Keratinocyte (primary cell): ENCODE measurements at regions not wholly inside any gene's neighbourhood (a gene's known extent, or its start where the extent isn't known, plus 50 kb on each side); places are given as distances from the start of the nearest gene placed in this dataset.

Experiments used
- CTCF ChIP-seq, 3 experiments: IDR thresholded peaks in 1 of 3; conservative IDR thresholded peaks in 1 of 3; optimal IDR thresholded peaks in 1 of 3; 2 replicates in 2 of 3; 3 replicates in 1 of 3; pipeline versions ENCODE3 to v1.5.1; 2011; ENCODE audit warnings: low read length in 3 of 3, mild to moderate bottlenecking in 3 of 3, moderate library complexity in 2 of 3, control low read depth in 1 of 3, inconsistent platforms in 1 of 3; ENCODE audit not compliant: insufficient read depth in 2 of 3; ENCODE audit errors: extremely low read depth in 1 of 3
- EZH2 ChIP-seq: IDR thresholded peaks from one replicate; pipeline ENCODE4 v1.6.1; 2012; ENCODE audit warnings: inconsistent platforms, mild to moderate bottlenecking, low read length, moderate library complexity

DNA sequence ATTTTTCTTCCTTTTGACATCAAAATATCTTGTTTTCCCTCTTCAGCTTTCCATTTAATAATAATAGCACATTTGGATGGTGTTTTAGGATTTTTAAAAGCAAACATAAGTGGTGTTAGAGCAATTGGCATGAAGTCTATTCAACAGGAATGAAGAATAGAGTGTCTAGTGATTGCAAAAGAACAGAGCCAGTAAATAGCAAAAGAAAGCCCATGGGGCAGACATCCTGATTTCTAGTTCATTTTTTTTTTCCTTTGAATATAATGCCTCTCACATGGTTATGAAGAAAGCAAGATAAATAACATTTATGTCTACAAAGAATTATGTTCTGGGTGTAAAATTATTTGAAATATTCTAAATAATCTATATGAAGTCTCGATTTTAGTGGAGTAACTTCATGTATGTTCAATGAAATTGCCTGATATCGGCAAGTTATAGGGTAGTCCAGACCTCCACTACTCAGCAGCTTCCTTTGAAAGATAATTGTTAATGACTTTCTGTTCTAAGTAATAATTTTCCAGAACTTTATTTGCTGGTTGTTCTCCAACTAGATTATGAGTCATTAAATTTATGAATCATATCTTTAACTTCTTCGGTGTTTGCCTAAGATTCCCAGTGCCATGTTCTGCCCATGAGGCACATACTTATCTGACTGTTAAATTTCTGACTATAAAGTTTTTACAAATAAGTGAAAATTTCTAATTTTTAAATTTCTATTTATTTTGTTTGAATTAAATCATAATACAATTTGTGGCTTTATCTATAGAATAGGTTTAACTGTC lies 587.9 kb downstream of the TLL1 start:
- TF ChIP-seq CTCF (optimal IDR thresholded peaks at IDR 0.05 in 1 of 3, IDR thresholded peaks at IDR 0.05 in 1 of 3, conservative IDR thresholded peaks at IDR 0.05 in 1 of 3; ENCODE audit: extremely low read depth in 1 of 3, insufficient read depth in 2 of 3, low read length in 3 of 3) (no peak), EZH2 (no peak)
